Sigmoid colon (tissue), 4 donors: ENCODE measurements at regions not wholly inside any gene's neighbourhood (a gene's known extent, or its start where the extent isn't known, plus 50 kb on each side); places are given as distances from the start of the nearest gene placed in this dataset.

ENCODE experiments used
- POLR2A ChIP-seq, 2 donors: fragments of 450-650 bp; IDR thresholded peaks; one replicate each; pipeline ENCODE4 v1.6.1; 2016; ENCODE audit warnings: antibody characterized with exemption in 2 of 2, mild to moderate bottlenecking in 2 of 2, moderate library complexity in 2 of 2
- POLR2AphosphoS5 ChIP-seq, 4 donors: sonication (generic); formaldehyde crosslinking; IDR thresholded peaks; one replicate each; pipeline ENCODE4 v1.6.1; 2017; ENCODE audit warnings: antibody characterized with exemption in 4 of 4
- TF ChIP-seq, protein P1 (sequence below), 4 experiments: fragments of 450-650 bp in 3 of 4; fragments of 200-600 bp in 1 of 4; IDR thresholded peaks; one replicate each; pipeline ENCODE4 v1.5.1; 2016 to 2019; ENCODE audit warnings: antibody characterized with exemption in 4 of 4, mild to moderate bottlenecking in 3 of 4, moderate library complexity in 2 of 4

DNA sequence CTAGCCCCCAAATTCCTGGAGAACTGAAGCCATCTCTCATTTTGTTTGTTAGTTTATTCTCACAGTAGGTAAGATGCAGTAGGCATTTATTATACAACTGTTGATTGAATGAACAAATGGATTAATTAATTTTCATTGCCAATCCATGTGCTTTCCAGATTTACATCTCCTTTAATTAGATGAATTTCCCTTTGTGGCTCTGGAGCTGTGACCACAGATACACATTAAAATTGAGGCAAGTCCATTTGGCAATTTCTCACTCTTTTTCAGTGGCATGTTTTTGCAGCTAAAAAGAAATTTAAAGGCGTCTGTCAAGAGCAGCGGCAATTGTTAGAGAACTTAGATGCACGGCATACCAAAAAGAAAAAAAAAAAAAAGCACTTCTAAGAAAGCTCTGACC lies 635.4 kb upstream of the SOX9 start:
- TF ChIP-seq, protein P1, sequence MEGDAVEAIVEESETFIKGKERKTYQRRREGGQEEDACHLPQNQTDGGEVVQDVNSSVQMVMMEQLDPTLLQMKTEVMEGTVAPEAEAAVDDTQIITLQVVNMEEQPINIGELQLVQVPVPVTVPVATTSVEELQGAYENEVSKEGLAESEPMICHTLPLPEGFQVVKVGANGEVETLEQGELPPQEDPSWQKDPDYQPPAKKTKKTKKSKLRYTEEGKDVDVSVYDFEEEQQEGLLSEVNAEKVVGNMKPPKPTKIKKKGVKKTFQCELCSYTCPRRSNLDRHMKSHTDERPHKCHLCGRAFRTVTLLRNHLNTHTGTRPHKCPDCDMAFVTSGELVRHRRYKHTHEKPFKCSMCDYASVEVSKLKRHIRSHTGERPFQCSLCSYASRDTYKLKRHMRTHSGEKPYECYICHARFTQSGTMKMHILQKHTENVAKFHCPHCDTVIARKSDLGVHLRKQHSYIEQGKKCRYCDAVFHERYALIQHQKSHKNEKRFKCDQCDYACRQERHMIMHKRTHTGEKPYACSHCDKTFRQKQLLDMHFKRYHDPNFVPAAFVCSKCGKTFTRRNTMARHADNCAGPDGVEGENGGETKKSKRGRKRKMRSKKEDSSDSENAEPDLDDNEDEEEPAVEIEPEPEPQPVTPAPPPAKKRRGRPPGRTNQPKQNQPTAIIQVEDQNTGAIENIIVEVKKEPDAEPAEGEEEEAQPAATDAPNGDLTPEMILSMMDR (IDR thresholded peaks at IDR 0.05) = no peak
- TF ChIP-seq POLR2A (IDR thresholded peaks at IDR 0.05) (no peak), POLR2AphosphoS5 (IDR thresholded peaks at IDR 0.05) (no peak)
